HepG2 (cell line): ENCODE measurements at regions not wholly inside any gene's neighbourhood (a gene's known extent, or its start where the extent isn't known, plus 50 kb on each side); places are given as distances from the start of the nearest gene placed in this dataset.

Experiments
- ARID2 ChIP-seq: sonication (generic); formaldehyde crosslinking; IDR thresholded peaks from 2 replicates; pipeline ENCODE4 v1.8.1; 2022; ENCODE audit warnings: mild to moderate bottlenecking, missing genetic modification reagents, borderline replicate concordance
- CEBPB ChIP-seq: IDR thresholded peaks from 2 replicates; pipeline ENCODE4 v1.6.1; 2011; ENCODE audit warnings: low read depth, low read length, improper control_type of control experiment, borderline replicate concordance
- TBP ChIP-seq: sonication (generic); formaldehyde crosslinking; IDR thresholded peaks from 2 replicates; pipeline ENCODE4 v1.5.0; 2020; ENCODE audit warnings: missing genetic modification reagents
- ZNF878 ChIP-seq: sonication (generic); formaldehyde crosslinking; IDR thresholded peaks from 2 replicates; pipeline ENCODE4 v1.8.1; 2023; ENCODE audit warnings: mild to moderate bottlenecking, missing genetic modification reagents, moderate library complexity

GRCh38 chr13:95420501-95420900 is 119.2 kb upstream of the ABCC4 start:
- no peak for TF ChIP-seq CEBPB
- TF ChIP-seq ARID2 (CRISPR knock-in tag) = no peak
- no peak for TF ChIP-seq ZNF878 (CRISPR knock-in tag)
- no peak for TF ChIP-seq TBP (CRISPR knock-in tag)
